DMS79 treated with DMSO at 0.1 percent for 48 hours (cell line): ENCODE measurements at regions not wholly inside any gene's neighbourhood (a gene's known extent, or its start where the extent isn't known, plus 50 kb on each side); places are given as distances from the start of the nearest gene placed in this dataset.

Experiments used
- DNase-seq: peaks from one replicate; lab custom pipeline; 2025; lab: John Stamatoyannopoulos, UW

GRCh38 chr12:91793676-91794075 lies 352.0 kb downstream of the BTG1 start:
- no peak for DNase-seq

GRCh38 chr12:91792597-91792996 lies 353.0 kb downstream of the BTG1 start:
- DNase-seq = no peak

DNA sequence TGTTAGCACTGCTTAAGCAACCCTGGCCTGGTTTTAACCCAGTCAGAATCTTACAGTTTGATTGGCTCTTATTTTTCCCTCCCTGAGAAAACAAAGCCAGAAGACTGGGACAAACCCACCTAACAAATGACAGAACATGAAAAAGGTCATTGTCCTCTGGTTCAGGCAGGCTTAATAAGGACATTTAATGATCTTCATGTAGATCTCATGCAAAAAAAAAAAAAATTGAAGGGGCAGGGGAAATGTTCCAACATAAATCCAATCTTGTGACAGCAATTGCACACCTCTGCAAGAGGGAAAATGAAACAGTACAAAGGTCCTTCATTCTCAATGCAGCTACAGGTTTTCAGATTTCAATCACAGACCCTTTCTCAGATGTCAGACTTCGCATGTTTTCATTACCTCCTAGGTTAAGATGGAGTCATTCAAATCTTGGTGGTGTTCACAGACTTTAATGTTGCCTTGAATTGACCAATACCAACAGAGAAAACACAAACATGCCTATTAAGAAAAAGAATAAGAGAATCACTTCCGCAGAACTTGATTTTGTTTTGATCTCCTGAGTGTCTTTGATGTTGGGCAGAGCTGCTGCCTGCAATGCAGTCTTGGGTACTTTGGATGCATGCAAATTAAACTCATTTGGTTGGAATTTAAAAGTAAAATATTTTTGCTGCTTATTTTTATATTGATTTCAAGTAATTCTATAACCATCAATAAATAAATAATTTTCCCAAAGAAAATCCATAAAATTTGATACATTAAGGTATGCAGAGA lies 359.0 kb downstream of the BTG1 start:
- no peak for DNase-seq

DNA sequence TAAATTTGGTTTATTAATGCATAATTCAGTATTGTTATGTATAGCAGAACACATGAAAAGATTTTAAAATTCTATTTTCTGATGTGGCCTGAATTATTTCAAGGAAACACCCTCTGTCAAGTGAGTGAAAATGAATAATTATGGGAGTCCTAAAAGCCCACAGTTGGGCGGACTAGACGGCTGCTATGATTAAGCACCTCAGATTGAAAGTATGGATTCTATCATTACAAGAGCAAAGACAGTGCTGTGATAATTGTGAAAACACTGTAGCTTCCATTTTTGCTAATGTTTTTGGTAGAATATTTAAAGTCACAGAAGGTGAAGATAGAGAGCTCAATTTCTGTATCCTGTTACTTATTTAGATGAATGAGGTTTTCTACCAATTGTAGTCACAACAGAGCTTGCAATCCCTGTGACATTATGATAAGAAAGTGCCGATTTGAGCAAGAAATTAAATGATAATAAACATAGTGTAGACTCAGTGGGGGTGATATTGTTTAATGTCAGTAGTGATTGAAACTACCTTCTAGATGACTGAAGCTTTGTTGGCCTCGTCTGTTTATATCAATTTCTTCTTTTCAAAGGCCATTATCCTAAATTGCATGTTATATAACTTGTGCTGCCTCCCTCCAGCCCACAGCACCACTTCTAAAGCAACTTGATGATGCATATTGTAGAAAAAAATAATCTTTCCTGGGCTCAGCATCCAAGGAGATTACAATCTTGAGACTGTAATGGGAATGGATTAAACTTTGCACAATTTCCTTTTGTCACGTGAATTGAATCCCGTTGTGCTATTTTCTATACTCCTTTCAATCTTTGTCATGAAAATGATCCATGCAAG lies 359.8 kb downstream of the BTG1 start:
- no peak for DNase-seq

DNA sequence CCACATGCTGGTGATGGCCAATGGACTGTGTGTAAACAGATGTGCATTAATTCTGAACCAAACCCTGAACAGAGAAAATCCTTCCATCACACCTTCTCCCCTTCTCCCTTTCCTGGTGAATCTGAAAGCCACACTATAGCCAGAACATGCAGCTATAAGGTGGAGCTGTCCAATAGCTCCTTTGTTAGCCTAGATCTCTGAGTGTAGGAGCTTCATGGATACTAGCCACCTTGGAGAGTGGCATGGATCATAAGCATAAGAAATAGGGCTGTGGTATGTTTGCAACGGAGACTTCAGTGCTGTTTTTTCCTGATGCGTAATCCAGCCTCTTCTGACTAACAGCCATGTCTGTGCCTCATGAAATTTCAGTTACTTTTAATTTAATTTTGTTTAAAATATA lies 364.5 kb downstream of the BTG1 start:
- no peak for DNase-seq

DNA sequence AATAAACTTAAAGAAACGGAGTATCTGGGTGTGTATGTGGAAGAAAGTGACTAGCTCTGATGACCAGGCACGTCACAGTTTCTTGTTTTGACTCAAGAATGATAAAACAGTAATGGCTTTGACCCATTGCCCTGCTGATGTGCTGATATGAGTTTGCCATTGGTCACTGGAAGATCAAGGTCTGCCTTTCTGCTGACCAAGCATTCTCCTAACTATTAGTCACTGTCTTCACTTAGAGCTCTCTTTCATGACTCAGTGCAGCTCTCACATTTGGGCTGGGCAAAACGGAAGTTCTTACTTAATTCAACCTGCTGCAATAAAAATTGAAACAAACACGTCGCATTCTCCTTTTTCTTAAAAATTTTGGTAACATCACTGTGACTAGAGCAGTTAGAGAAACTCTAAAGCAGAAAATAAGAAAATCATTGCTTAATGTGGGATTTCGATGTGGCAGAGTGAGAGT lies 366.7 kb downstream of the BTG1 start:
- no peak for DNase-seq

- no peak for DNase-seq
Measured at GRCh38 chr12:91778091-91778832, 367.4 kb downstream of the BTG1 start.

DNA sequence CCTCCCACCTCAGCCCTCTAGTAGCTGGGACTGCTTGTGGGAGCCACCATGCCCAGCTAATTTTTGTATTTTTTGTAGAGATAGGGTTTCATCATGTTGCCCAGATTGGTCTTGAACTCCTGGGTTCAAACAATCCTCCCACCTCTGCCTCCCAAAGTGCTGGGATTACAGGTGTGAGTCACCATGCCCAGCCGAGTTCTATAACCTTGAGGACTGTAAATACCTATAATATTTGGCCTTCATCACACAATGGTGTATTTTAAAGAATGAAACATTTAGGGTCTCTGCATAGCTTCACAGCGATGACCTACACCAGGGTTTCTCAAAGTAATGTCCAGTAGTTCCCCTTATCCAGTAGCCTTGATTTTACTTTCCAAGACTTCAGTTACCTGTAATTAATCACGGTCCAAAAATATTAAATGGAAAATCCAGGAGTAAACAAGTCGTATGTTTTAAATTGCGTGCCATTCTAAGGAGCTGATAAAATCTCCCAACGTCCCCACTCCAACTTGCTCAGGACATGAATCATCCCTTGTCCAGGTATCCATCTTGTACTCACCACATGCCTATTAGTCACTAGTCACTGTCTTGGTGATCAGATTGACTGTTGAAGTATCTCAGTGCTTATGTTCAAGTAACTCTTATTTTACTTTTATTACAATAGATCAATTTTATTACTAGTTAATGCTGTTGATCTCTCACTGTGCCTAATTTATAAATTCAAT lies 368.2 kb downstream of the BTG1 start:
- DNase-seq = no peak

DNA sequence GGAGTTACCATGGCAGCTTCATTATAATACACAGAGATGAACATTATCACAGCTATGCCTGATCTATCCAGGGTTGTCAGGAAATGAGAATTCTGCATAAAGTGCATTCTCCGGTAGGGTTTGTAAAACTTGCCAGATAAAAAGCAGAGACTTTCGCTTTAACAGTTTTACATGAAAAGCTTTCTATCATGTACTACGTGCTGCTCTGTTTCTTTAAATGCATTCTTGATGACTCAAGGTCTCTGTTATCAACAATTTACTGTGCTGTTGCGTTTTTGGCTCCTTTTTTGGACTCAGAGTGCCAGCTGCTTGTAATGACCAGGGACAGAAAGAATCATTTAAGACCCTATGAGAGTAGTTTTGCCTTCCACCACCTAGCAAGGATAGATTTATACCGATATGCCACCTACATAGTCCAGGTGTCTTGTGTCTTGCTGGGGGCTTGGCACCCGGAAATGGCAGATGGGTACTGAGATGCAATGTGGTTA lies 371.2 kb downstream of the BTG1 start:
- DNase-seq = no peak

GRCh38 chr12:91773749-91774429 lies 371.8 kb downstream of the BTG1 start:
- no peak for DNase-seq

DNA sequence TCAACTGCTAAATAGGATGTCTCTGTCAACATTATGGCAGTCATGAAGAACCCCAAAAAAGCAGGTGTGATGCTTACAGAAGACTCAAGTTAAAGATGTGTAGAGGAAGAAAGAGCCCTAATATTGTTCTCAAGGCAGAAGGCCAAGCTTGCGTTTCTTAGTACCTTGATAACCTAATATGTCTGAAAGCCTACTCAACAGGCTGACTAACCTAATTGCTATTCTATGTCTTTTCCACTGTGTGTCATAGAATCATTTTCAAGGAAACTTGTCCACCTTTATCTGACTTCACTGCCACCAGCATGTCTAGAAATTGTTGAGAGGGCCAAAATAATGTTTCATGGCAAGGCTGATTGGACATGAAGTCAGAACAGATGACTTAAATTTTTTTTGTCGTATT lies 373.2 kb downstream of the BTG1 start:
- no peak for DNase-seq

DNA sequence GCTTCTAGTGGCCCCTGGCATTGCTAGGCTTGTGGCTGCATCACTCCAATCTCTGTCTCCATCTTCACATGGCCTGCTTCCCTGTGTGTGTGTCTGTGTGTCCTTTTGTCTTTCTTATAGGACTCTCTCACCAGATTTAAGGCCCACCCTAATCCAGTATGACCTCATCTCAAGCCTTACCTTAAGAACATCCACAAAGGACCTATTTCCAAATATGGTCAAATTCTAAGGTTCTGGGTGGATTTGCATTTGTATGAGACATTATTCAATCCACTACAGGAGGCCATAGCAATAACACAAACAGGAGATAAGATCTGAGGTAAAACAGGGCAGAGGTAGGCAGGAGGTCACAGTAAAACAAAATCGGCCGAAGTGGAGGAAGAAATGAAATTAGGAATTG lies 375.9 kb downstream of the BTG1 start:
- no peak for DNase-seq

DNA sequence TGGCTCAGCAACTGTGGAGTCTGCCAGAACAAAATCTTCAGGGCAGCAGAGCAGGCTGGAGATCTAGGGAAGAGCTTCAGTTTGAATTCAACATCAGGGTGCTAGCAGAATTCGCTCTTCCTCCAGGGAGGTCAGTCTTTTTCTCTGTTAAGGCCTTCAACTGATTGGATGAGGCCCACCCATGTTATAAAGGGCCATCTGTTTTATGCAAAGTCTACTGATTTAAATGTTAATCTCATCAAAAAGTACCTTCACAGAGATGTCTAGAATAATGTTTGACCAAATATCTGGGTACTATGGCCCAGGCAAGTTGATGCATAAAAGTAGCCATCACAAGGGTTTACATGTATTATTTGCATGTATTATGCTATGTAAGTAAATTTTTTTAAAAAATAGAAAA lies 378.4 kb downstream of the BTG1 start:
- no peak for DNase-seq

GRCh38 chr12:91766454-91766853 lies 379.2 kb downstream of the BTG1 start:
- DNase-seq = no peak

GRCh38 chr12:91763654-91764370 lies 381.8 kb downstream of the BTG1 start:
- no peak for DNase-seq

DNA sequence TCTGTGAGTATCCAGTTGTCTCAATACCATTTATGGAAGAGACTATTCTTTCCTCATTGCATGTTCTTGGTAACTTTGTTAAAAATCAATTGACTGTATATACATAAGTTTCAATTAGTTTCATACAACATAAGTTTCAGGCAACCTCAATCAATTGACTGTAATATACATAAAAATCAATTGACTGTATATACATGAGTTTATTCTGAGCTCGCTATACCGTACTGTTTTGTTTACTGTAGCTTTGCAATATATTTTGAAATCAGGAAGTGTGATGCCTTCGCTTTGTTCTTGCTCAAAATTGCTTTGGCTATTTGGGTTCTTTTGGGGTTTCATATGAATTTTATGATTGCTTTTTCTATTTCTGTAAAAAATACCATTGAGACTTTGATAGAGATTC lies 392.0 kb downstream of the BTG1 start:
- DNase-seq = no peak

DNA sequence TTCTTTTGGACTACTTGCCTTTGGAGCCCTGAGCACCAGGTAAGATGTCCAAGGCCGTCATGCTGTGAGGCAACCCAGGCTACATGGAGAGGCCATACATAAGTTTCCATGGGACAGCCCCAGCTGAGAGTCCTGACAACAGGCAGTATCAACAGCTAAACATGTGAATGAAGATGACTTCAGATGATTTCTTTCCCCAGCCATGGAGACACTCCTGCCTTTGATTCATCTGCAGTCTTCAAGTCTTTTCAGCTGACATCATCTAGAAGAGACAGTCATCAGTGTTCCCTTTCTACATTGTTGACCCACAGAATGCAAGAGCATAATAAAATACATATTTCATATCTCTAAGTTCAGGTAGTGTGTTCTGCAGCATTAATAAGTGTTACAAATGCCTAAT lies 398.7 kb downstream of the BTG1 start:
- DNase-seq = no peak

DNA sequence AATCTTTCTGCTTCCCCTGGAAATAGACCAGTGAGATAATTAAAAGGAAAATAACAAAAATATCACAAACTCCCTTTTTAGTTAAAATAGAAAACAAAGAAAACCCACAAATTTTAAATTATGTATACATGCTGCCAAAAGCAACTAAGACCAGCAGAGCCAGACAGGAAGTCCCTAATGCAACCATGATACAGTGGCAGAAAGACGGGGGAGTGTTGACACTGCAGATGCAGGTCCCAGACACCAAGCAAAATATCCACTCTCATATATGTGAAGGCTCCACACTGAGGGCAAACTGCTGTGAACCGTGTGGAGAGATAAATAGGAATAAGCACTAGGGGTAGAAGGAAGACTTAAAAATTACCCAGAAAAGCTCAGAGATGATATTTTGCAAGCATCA lies 401.0 kb downstream of the BTG1 start:
- DNase-seq = no peak

DNA sequence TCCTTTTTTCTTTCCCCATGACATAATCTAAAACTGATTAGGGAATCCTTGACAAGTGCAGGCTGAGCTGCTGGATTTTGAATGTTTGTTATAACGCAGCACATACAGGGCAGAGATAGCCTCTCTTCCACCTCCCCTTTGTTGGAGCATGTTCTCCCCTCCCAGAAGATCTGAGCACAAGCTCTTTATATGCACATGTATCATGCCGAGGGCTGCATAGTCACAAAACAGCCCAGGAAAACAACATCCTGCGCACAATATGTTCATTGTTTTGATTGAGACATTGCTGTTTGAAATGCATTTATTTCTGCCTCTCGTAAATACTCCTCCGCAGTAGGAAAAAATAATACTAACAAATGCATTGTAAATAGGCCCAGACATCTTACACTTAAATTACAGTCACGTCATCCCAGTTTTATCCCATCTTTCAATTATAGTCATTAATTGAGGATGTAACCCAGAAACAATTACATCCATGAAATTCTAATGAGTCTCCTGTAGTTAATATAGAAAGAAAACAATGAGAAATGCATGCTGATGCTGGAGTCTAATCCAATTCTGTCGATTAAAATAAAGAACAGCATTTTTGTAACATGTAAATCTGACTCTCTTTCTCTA lies 401.8 kb downstream of the BTG1 start:
- no peak for DNase-seq

GRCh38 chr12:91743280-91743679 lies 402.4 kb downstream of the BTG1 start:
- DNase-seq = no peak
